Activated CD4-positive, alpha-beta memory T cell treated with anti-CD3 and anti-CD28 coated beads, Interleukin-2, amount 10 ng/mL, durations not matched to agents 7 days and 5 days (primary cell): ENCODE measurements at regions not wholly inside any gene's neighbourhood (a gene's known extent, or its start where the extent isn't known, plus 50 kb on each side); places are given as distances from the start of the nearest gene placed in this dataset.
"Not testable (repeated sequence)": the region's sequence is repeated elsewhere in the genome, so short reads cannot be mapped to it uniquely, and the experiment has no call there.

Source experiments
- CTCF ChIA-PET: fragments of 350-600 bp; sonication (Branson Sonifier 250); formaldehyde crosslinking; loops from one replicate; lab custom pipeline; 2021; ENCODE audit warnings: antibody characterized with exemption, inconsistent platforms; lab: Charles Lee
- POLR2A ChIA-PET: fragments of 350-600 bp; sonication (Branson Sonifier 250); formaldehyde crosslinking; loops from one replicate; lab custom pipeline; 2021; ENCODE audit warnings: antibody characterized with exemption; lab: Charles Lee
- DNase-seq: peaks from one replicate; pipeline ENCODE4 v3.0.0-alpha.2; 2020
- H3K27ac Mint-ChIP-seq: one replicate; pipeline ENCODE4 v1.8.0; 2021; ENCODE audit warnings: mild to moderate bottlenecking, mixed read lengths
- H3K27me3 Mint-ChIP-seq: one replicate; pipeline ENCODE4 v1.8.0; 2021; ENCODE audit warnings: mixed read lengths
- H3K36me3 Mint-ChIP-seq: one replicate; pipeline ENCODE4 v1.8.0; 2021; ENCODE audit warnings: low read depth, mixed read lengths
- H3K4me1 Mint-ChIP-seq: one replicate; pipeline ENCODE4 v1.8.0; 2021; ENCODE audit warnings: mixed read lengths
- H3K4me3 Mint-ChIP-seq: one replicate; pipeline ENCODE4 v1.8.0; 2021; ENCODE audit warnings: mild to moderate bottlenecking, mixed read lengths
- H3K9me3 Mint-ChIP-seq: one replicate; pipeline ENCODE4 v1.8.0; 2021; ENCODE audit warnings: mixed read lengths

DNA sequence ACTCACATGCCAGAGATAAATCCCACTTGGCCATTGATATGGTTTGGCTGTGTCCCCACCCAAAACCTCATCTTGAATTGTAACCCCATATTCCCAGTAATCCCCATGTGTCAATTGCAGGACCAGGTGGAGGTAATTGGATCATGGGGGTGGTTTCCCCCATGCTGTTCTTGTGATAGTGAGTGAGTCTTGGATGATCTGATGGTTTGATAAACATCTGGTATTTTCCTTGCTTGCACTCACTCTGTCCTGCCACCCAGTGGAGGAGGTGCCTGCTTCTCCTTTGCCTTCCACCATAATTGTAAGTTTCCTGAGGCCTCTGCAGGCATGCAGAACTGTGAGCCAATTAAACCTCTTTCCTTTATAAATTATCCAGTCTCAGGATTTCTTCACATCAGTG lies 50.4 kb upstream of the B3GAT2 start:
- POLR2A ChIA-PET, H3K36me3 Mint-ChIP-seq, H3K27me3 Mint-ChIP-seq, CTCF ChIA-PET, H3K9me3 Mint-ChIP-seq, DNase-seq, H3K27ac Mint-ChIP-seq, H3K4me1 Mint-ChIP-seq, H3K4me3 Mint-ChIP-seq: not testable (repeated sequence)

DNA sequence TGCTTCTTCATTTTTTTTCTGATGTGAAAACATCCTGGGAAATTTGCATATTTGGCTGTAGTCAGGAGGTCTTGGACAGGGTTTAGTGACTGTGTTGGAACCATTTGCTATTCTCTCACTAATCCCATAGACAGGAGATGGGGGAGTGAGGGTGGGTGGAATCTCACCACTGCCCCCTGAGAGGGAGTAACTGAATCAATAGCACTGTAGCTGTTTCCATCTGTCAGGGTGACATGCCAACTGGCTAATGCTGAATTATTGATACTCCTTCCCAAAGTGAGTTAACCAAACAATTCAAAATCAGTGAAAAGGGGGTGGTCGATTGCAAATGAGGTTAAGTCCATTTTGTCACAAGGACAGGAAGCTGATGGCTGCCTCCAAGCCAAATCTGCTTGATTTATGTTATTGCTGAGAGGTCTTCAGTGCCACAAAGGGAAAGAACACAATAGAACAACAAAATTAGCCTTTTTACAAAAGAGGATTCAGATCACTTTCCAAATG lies 55.1 kb upstream of the B3GAT2 start:
- ChIA-PET CTCF (interaction anchor here (0.6 to 1.0 kb wide), 8 partner anchors 11 to 791 kb away, joined by 3 to 4 read pairs (median 4); partner anchors contain the start of gene B3GAT2), POLR2A (no interaction called here)
- Mint-ChIP-seq H3K9me3 (no peaks in the 10 kb centered on the region), H3K27ac (no peak overlapping the region), H3K36me3 (no peaks in the 10 kb centered on the region), H3K4me1 (no peaks in the 10 kb centered on the region), H3K27me3 (peaks cover 6% of the 10 kb centered on the region), H3K4me3 (no peak overlapping the region)
- no peak for DNase-seq

DNA sequence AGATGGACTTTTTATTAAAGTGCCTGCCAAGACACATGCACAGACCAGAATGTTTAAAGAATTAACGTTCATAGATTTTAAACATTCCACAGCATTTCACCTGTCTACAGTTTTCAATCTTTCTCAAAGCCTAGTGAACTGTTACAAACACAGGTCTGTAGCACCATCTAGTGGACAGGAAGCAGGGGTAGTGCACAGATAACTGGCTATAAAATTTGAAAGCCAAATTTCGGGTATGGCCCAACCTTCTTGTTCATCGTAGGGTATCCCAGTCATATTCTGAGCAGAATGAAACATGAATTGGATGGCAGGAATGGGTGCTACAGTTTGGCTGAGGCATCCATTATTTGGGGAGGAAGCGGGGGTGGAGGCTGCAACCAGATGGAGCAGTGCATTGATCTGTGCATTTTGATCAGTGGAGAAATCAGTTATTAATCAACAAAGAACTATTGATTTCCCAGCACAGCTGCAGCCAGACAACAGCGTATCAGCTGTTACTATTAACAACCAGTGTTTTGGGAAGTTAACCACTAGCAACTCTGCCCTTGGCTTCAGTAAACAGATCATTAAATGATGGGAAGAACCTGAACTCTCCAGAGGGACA lies 56.1 kb upstream of the B3GAT2 start:
- Mint-ChIP-seq H3K27me3 (peaks cover 4% of the 10 kb centered on the region), H3K4me3 (no peak overlapping the region), H3K36me3 (no peaks in the 10 kb centered on the region), H3K9me3 (no peaks in the 10 kb centered on the region), H3K27ac (no peak overlapping the region), H3K4me1 (no peaks in the 10 kb centered on the region)
- DNase-seq = no peak
- CTCF ChIA-PET = interaction anchor here (0.6 to 1.0 kb wide), 5 partner anchors 27 to 792 kb away, joined by 3 to 4 read pairs (median 3); partner anchors contain the start of gene B3GAT2
- POLR2A ChIA-PET = no interaction called here

DNA sequence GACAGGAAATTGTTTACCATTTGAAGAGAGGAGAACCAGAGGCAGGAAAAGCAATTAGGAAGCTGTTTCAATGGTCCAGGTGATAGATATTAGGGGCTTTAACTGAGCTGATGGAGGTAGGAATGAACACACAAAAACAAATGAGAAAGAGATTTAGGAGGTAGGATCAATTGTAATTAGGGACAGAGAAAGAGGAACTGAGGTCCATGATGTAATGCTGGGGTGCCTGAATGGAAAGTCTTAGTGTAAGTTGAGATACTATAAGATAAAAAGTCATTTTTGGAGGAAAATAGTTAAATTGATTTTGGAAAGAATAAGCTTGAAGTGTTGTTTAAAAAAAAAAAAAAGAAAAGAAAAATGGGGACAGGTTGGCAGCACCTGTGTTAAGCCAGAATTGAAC lies 58.5 kb upstream of the B3GAT2 start:
- no peaks in the 10 kb centered on the region for H3K9me3 Mint-ChIP-seq
- ChIA-PET CTCF (interaction anchor here (0.7 kb wide), 1 partner anchor 60 kb away, joined by 3 read pairs; no protein-coding TSS in a partner anchor), POLR2A (no interaction called here)
- no peak for DNase-seq
- H3K4me3 Mint-ChIP-seq = no peak overlapping the region
- peaks cover 2% of the 10 kb centered on the region for H3K27me3 Mint-ChIP-seq
- no peaks in the 10 kb centered on the region for H3K36me3 Mint-ChIP-seq
- no peak overlapping the region for H3K27ac Mint-ChIP-seq
- no peaks in the 10 kb centered on the region for H3K4me1 Mint-ChIP-seq

DNA sequence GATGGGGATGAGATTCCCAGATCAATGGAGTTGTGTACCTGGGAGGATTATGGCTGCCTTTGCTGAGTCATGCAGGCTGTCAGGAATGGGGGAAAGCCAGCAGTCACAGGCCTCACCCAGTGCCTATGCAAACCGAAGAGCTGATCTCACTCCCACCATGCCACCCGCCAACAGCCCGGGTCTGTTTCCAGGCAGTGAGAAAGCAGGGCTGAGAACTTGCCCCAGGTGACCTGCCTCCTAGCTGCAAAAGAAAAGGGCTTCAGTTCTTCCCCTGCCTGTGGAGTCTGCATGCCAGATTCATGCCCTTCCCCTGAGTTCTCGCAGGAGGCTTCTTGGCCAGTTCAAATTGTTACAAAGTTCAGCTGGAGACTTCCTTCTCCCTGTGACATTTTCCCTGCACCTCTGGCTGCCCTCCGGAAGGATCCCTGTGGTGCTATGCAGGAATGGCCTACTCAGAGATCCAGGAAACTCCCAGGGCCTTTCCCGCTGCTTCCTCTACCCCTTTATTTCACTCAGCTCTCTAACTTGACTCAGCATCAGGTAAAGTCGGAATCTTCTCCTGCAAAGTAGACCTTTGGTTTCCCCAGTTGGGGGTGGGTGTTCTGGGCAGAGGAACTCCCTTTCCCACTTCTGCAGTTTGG lies 71.5 kb upstream of the B3GAT2 start:
- DNase-seq = no peak
- Mint-ChIP-seq H3K4me1 (no peaks in the 10 kb centered on the region), H3K27ac (no peak overlapping the region), H3K36me3 (no peaks in the 10 kb centered on the region), H3K9me3 (no peaks in the 10 kb centered on the region), H3K27me3 (peaks cover 4% of the 10 kb centered on the region), H3K4me3 (no peak overlapping the region)
- CTCF ChIA-PET = no interaction called here
- POLR2A ChIA-PET = no interaction called here

DNA sequence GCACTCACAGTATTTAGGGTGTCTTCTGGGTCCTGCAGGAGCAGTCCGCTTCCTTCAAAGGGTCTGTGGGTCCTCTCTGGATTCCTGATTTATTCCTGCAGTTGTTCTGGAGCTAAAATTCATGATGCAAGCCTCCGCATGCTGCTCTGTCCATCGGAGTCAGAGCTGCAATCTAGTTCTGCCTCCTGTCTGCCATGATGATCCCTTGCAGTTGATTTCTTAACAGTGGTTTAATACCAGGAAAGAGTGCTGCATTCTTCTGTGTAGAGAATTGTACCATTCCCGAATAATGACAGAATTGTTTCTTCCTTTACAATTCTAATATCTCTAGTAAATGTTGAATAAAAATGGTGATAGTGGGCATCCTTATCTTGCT lies 72.0 kb upstream of the B3GAT2 start:
- Mint-ChIP-seq H3K9me3 (no peaks in the 10 kb centered on the region), H3K4me1 (no peaks in the 10 kb centered on the region), H3K27me3 (peaks cover 4% of the 10 kb centered on the region), H3K36me3 (no peaks in the 10 kb centered on the region), H3K27ac (no peak overlapping the region), H3K4me3 (no peak overlapping the region)
- ChIA-PET POLR2A (no interaction called here), CTCF (no interaction called here)
- DNase-seq = no peak

DNA sequence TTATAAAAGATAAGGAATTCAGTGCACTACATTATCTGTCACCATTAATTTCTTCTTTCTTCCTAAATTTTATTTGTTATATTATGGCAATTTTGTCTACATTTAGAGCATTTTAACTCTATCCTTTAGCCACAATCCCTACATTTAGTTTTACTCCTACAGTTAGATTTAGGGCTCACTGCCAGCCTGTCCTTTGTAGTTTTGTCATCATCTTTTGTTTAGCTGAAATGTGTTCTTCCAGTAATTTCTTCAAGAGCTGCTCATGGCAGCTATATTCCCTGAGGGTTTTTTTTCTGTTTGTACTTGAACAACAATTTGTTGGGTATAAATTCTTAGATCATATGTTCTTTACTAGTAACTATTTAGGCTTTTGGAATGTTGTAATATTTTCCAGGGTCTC lies 72.7 kb upstream of the B3GAT2 start:
- no peaks in the 10 kb centered on the region for H3K4me1 Mint-ChIP-seq
- ChIA-PET CTCF (no interaction called here), POLR2A (no interaction called here)
- no peaks in the 10 kb centered on the region for H3K36me3 Mint-ChIP-seq
- no peak for DNase-seq
- H3K27me3 Mint-ChIP-seq = peaks cover 4% of the 10 kb centered on the region
- no peaks in the 10 kb centered on the region for H3K9me3 Mint-ChIP-seq
- no peak overlapping the region for H3K27ac Mint-ChIP-seq
- H3K4me3 Mint-ChIP-seq = no peak overlapping the region

DNA sequence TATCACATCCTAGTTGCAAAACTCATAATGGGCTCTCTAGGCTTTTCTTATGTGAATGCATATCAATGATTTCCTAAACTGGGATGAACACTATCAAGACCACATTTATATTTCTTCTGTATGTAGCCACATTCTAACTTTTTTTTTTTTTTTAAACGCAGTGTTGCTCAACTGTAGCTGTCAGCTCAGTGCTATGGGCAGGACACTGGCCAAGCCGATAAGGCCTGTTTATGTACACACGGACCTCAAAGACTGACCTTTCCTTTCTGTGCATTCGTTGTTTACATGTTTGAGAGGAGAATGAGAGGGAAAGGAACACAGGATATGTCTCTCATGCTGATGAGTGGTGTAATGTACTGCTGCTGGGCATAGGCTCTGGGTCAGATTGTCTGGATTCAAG lies 75.1 kb upstream of the B3GAT2 start:
- Mint-ChIP-seq H3K27me3 (peaks cover 4% of the 10 kb centered on the region), H3K36me3 (no peaks in the 10 kb centered on the region), H3K27ac (no peak overlapping the region), H3K4me3 (no peak overlapping the region), H3K9me3 (no peaks in the 10 kb centered on the region), H3K4me1 (no peaks in the 10 kb centered on the region)
- DNase-seq = no peak
- ChIA-PET CTCF (no interaction called here), POLR2A (no interaction called here)

DNA sequence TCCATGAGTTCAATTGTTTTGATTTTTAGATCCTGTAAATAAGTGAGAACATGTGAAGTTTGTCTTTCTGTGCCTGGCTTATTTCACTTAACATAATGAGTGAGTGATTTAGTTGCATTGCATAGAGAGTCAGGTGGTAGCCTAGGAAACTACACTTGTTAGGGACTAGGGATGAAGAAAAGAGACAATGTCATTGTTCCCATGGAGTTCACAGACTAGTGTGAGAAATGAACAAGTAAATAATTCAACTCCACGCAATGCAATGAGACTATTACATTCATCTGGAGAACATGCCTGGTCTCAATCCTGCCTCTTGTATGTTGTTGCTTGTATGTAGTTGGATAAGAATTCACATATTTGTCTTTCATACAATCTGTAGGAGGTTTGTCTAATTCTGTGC lies 76.3 kb upstream of the B3GAT2 start:
- Mint-ChIP-seq H3K9me3 (no peaks in the 10 kb centered on the region), H3K4me3 (no peak overlapping the region), H3K27me3 (peaks cover 4% of the 10 kb centered on the region), H3K36me3 (no peaks in the 10 kb centered on the region), H3K4me1 (no peaks in the 10 kb centered on the region), H3K27ac (no peak overlapping the region)
- ChIA-PET CTCF (no interaction called here), POLR2A (no interaction called here)
- no peak for DNase-seq

DNA sequence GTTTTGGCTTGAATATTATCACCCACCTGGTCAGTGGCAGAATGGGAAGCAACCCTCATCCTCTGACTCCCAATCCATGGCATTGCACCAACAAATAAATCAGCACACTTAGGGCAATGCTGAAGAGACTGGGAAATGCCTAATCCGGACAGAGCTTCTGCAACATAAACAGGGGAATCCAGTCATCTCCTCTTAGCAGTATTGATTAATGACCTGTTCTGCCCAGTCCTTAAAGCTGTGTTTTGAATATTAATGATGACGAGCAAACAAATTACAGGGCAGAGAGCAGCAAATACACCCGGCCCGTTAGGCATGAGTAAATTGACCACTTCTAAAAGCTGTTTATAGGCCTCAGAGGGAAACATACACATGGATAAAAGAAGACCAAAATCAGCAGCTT lies 77.0 kb upstream of the B3GAT2 start:
- ChIA-PET POLR2A (no interaction called here), CTCF (no interaction called here)
- no peak for DNase-seq
- Mint-ChIP-seq H3K27me3 (peaks cover 4% of the 10 kb centered on the region), H3K4me1 (no peaks in the 10 kb centered on the region), H3K4me3 (no peak overlapping the region), H3K9me3 (no peaks in the 10 kb centered on the region), H3K36me3 (no peaks in the 10 kb centered on the region), H3K27ac (no peak overlapping the region)

DNA sequence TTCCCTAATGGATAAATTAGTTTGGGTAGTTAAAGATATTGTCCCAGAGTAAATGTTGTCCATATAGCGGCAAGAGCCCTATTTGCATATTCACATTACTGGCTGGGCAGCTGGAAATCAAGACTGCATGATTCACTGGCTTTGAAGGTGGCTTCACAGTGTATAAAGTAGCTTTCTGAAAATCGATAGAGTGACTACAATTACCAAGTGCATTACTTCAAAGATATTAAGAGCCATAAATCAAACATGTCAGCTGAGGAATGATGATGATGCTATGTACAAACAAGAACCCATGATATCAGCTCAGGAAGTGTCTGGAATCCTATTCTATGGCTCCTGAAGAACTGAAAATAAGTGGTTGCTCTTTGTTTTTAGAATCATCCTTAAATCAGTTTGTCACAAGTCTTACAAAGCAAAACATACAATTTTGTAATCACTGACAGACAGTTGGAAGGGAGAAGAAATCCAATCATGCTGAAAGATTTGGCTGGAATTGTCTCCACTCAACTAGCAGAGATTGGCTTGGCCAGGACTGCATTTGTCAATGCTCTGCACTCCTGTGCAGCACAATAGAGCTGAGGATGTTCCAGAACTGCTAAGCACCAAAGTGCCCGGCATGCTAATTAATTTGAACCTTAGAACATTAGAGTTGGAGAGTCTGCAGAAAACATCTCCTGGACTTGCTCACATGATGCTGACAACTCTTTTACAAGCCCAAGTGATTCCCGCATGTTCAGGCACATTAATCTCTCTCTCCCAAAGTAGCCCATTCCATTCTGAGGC lies 77.9 kb upstream of the B3GAT2 start:
- H3K4me3 Mint-ChIP-seq = no peak overlapping the region
- DNase-seq = no peak
- no peaks in the 10 kb centered on the region for H3K36me3 Mint-ChIP-seq
- POLR2A ChIA-PET = no interaction called here
- H3K27ac Mint-ChIP-seq = no peak overlapping the region
- CTCF ChIA-PET = no interaction called here
- H3K27me3 Mint-ChIP-seq = peaks cover 3% of the 10 kb centered on the region
- H3K9me3 Mint-ChIP-seq = no peaks in the 10 kb centered on the region
- H3K4me1 Mint-ChIP-seq = no peaks in the 10 kb centered on the region

DNA sequence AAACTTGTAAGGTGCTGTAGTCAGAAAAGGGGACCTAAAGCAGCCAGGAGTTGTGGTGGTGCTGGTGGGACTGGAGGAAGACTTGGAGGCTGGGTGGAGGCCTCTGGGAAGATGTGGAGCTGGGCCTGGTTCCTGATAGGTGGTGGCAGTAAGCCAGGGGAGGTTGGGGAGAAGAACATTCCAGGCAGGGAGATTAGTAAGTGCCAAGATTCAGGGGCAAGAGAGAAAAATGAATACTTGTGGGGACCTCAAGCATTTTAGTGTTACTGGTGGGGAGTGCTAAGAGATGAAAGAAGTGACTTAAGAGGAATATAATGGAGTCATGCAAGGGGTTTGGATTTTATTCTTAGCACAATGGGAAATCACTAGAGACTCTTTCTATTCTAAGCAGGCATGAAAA lies 79.0 kb upstream of the B3GAT2 start:
- POLR2A ChIA-PET = no interaction called here
- DNase-seq = no peak
- H3K27me3 Mint-ChIP-seq = peaks cover 3% of the 10 kb centered on the region
- H3K4me1 Mint-ChIP-seq = no peaks in the 10 kb centered on the region
- H3K36me3 Mint-ChIP-seq = no peaks in the 10 kb centered on the region
- H3K4me3 Mint-ChIP-seq = no peak overlapping the region
- no peak overlapping the region for H3K27ac Mint-ChIP-seq
- CTCF ChIA-PET = interaction anchor here (0.6 kb wide), 1 partner anchor 680 kb away, joined by 4 read pairs; no protein-coding TSS in a partner anchor
- no peaks in the 10 kb centered on the region for H3K9me3 Mint-ChIP-seq

DNA sequence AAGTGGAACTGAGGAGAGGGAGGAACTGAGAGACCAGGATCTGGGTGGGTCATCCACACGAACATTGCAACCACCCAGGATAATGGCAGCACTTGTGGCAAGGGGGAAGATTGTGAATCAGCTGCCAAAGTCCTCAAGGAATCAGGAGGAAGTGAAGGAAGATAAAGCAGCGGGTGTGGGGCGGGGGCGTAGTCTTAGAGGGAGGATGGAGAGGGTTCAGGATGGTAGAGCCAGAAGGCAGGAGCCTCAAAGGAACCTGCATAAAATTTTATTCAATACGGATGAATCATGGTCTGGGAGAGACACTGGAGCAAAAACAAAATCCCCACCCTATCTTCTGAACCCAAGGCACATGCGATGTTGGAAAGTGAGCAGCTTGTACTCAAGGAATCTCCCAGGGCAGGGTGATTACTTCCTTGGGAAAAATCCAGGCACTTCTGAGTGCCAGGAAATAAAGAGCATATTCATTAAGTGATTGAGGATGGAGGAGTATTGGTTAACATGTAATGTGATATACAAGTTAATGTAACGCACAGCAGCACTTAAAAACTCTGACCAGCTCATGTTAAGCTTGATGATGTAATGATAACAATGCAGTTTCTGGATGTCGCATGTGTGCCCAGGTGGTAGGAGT lies 82.0 kb upstream of the B3GAT2 start:
- ChIA-PET CTCF (interaction anchor here (1.5 kb wide), 1 partner anchor 26 kb away, joined by 3 read pairs; no protein-coding TSS in a partner anchor), POLR2A (no interaction called here)
- Mint-ChIP-seq H3K4me1 (no peaks in the 10 kb centered on the region), H3K27ac (no peak overlapping the region), H3K36me3 (no peaks in the 10 kb centered on the region), H3K4me3 (no peak overlapping the region), H3K27me3 (peaks cover 2% of the 10 kb centered on the region), H3K9me3 (no peaks in the 10 kb centered on the region)
- DNase-seq = no peak
